ENCODE measurements at regions not wholly inside any gene's neighbourhood (a gene's known extent, or its start where the extent isn't known, plus 50 kb on each side); places are given as distances from the start of the nearest gene placed in this dataset.

GRCh38 chr6:122114717-122115116 lies 284.7 kb upstream of the HSF2 start:
- in situ Hi-C loops (cut with HindIII; ENCODE audit: low pct_unique_long_range_greater_than_20kb, low sequenced_read_pairs), result no loop called here
- ATAC-seq (no peak), DNase-seq (ENCODE audit: low read depth, low spot score) (no peak)
- intact Hi-C loops (cut with micrococcal nuclease; ENCODE audit: unreplicated experiment), result no loop called here
- Histone ChIP-seq H3K4me3 (ENCODE audit: low read depth in 2 of 2, low read length in 2 of 2) (no peak overlapping the region), H3K36me3 (ENCODE audit: control insufficient read depth, insufficient read depth, low read length) (no peaks in the 10 kb centered on the region), H3K27ac (ENCODE audit: low read length) (no peak overlapping the region), H3K27me3 (ENCODE audit: control insufficient read depth, insufficient read depth, low read length) (no peaks in the 10 kb centered on the region), H3K4me1 (ENCODE audit: control insufficient read depth, insufficient read depth, low read length) (no peaks in the 10 kb centered on the region), H3K9me3 (ENCODE audit: control insufficient read depth, insufficient read depth, low read depth, low read length) (no peaks in the 10 kb centered on the region)
- TF ChIP-seq POLR2AphosphoS5 (IDR thresholded peaks at IDR 0.05; ENCODE audit: low read depth, low read length) (no peak), TCF7L2 (IDR thresholded peaks at IDR 0.05; ENCODE audit: low read depth, low read length) (no peak), REST (IDR thresholded peaks at IDR 0.05; ENCODE audit: insufficient read depth in 1 of 2, low read depth in 2 of 2, low read length in 1 of 2) (no peak), SIN3A (IDR thresholded peaks at IDR 0.05; ENCODE audit: borderline replicate concordance, insufficient read depth, low read depth, low read length) (no peak), CTCF (IDR thresholded peaks at IDR 0.05) (no peak)
- ChIA-PET POLR2A (interaction anchor here (0.5 kb wide), 1 partner anchor 43 kb away, joined by 16 read pairs; no protein-coding TSS in a partner anchor), CTCF (no interaction called here)
- no TSS peak for BruUV-seq (replicated peaks)

GRCh38 chr6:122116119-122116834 lies 283.2 kb upstream of the HSF2 start:
- H3K9me3 ChIP-seq (ENCODE audit: control insufficient read depth, insufficient read depth, low read depth, low read length), result no peaks in the 10 kb centered on the region
- H3K4me3 ChIP-seq (ENCODE audit: low read depth in 2 of 2, low read length in 2 of 2), result no peak overlapping the region
- TF ChIP-seq SIN3A (IDR thresholded peaks at IDR 0.05; ENCODE audit: borderline replicate concordance, insufficient read depth, low read depth, low read length) (no peak), REST (IDR thresholded peaks at IDR 0.05; ENCODE audit: insufficient read depth in 1 of 2, low read depth in 2 of 2, low read length in 1 of 2) (no peak), CTCF (IDR thresholded peaks at IDR 0.05) (no peak), POLR2AphosphoS5 (IDR thresholded peaks at IDR 0.05; ENCODE audit: low read depth, low read length) (no peak), TCF7L2 (IDR thresholded peaks at IDR 0.05; ENCODE audit: low read depth, low read length) (no peak)
- H3K27me3 ChIP-seq (ENCODE audit: control insufficient read depth, insufficient read depth, low read length), result no peaks in the 10 kb centered on the region
- in situ Hi-C loops (cut with HindIII; ENCODE audit: low pct_unique_long_range_greater_than_20kb, low sequenced_read_pairs) (no loop called here), intact Hi-C loops (cut with micrococcal nuclease; ENCODE audit: unreplicated experiment) (no loop called here)
- no peak for DNase-seq (ENCODE audit: low read depth, low spot score)
- no peaks in the 10 kb centered on the region for H3K36me3 ChIP-seq (ENCODE audit: control insufficient read depth, insufficient read depth, low read length)
- BruUV-seq (replicated peaks), result no TSS peak
- no peak for ATAC-seq
- CTCF ChIA-PET, result no interaction called here
- POLR2A ChIA-PET, result no interaction called here
- H3K27ac ChIP-seq (ENCODE audit: low read length), result no peak overlapping the region
- no peaks in the 10 kb centered on the region for H3K4me1 ChIP-seq (ENCODE audit: control insufficient read depth, insufficient read depth, low read length)

Data from Panc1 (cell line).